ENCODE measurements at regions not wholly inside any gene's neighbourhood (a gene's known extent, or its start where the extent isn't known, plus 50 kb on each side); places are given as distances from the start of the nearest gene placed in this dataset.

DNA sequence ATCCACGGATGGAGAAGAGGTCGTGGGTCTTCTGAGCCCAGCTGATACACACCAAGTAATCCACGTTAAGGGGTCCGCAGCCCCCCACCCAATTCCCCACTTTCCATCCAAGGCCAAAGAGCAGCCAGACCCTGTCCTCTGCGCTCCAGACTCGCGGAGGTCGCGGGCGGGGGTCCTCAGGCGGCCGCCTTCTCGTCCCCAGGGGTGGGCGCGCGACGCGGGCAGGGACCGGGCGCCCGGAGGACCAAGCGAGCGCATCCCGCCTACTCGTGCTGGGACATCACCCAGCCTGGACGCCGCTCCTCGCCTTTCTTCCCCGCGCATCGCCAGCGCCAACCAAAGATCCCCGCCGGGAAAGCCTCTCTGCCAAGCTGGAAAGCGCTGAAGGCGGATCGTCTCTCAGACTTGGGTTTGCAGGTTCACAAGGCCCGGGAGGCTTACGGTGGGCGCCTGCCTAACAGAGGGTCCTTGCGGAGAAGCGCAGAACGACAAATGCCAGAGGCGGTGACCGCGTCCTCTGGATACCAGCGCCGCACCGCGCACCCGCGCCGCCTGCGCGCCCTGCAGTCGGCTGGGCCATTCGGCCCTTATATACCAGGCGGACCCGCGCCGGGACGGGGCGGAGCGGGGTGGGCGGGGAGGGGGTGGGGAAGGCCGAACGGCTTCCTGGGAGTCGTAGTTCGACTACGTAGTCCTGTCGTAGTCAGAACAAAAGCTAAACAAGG, 471.6 kb downstream of the SOX9 start:
- intact Hi-C loops (cut with micrococcal nuclease) = loop anchor here (1.0 to 2.0 kb wide), 3 partner anchors 17 to 132 kb away; no protein-coding TSS in a partner anchor
- CTCF ChIA-PET = interaction anchor here (0.5 to 0.9 kb wide), 4 partner anchors 91 to 687 kb away, joined by 3 to 5 read pairs (median 3); no protein-coding TSS in a partner anchor
- Histone ChIP-seq H3K4me1 (ENCODE audit: insufficient read depth, low read length) (peaks cover 22% of the 10 kb centered on the region), H4K20me1 (ENCODE audit: low read length) (peaks cover 47% of the 10 kb centered on the region), H3F3A (ENCODE audit: low read length, unreplicated experiment) (peaks cover 8% of the 10 kb centered on the region), H3K4me3 (ENCODE audit: low read length) (peak overlapping the region; percentile 95), H3K4me2 (ENCODE audit: low read length) (peak overlapping the region; percentile 78), H3K9me3 (ENCODE audit: low read length) (no peaks in the 10 kb centered on the region), H2AFZ (ENCODE audit: low read length) (no peak overlapping the region), H3K9ac (ENCODE audit: low read length) (peak overlapping the region; percentile 95), H3K27ac (ENCODE audit: low read length) (peak overlapping the region; percentile 91), H3K36me3 (ENCODE audit: low read depth, low read length) (peaks cover 14% of the 10 kb centered on the region), H3K27me3 (ENCODE audit: low read length) (no peaks in the 10 kb centered on the region), H3K79me2 (ENCODE audit: low read length) (peaks cover 52% of the 10 kb centered on the region), H3K9me2 (replicated peaks; ENCODE audit: low read length) (no peaks in the 10 kb centered on the region)
- POLR2A ChIA-PET (ENCODE audit: unreplicated experiment) = interaction anchor here (0.6 to 1.3 kb wide), 7 partner anchors 17 to 1418 kb away, joined by 3 to 9 read pairs (median 3); no protein-coding TSS in a partner anchor
- ATAC-seq (peak; percentile 66), DNase-seq (peak; percentile 95)
- TF ChIP-seq EZH2 (IDR thresholded peaks at IDR 0.05; ENCODE audit: low read length, unreplicated experiment) = no peak
- no peak for TF ChIP-seq EZH2phosphoT487 (IDR thresholded peaks at IDR 0.05; ENCODE audit: borderline replicate concordance, low read length)
- TF ChIP-seq, protein P1, sequence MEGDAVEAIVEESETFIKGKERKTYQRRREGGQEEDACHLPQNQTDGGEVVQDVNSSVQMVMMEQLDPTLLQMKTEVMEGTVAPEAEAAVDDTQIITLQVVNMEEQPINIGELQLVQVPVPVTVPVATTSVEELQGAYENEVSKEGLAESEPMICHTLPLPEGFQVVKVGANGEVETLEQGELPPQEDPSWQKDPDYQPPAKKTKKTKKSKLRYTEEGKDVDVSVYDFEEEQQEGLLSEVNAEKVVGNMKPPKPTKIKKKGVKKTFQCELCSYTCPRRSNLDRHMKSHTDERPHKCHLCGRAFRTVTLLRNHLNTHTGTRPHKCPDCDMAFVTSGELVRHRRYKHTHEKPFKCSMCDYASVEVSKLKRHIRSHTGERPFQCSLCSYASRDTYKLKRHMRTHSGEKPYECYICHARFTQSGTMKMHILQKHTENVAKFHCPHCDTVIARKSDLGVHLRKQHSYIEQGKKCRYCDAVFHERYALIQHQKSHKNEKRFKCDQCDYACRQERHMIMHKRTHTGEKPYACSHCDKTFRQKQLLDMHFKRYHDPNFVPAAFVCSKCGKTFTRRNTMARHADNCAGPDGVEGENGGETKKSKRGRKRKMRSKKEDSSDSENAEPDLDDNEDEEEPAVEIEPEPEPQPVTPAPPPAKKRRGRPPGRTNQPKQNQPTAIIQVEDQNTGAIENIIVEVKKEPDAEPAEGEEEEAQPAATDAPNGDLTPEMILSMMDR (conservative IDR thresholded peaks at IDR 0.05; ENCODE audit: low read depth, low read length) = no peak
- no TSS peak for BruUV-seq (replicated peaks)

DNA sequence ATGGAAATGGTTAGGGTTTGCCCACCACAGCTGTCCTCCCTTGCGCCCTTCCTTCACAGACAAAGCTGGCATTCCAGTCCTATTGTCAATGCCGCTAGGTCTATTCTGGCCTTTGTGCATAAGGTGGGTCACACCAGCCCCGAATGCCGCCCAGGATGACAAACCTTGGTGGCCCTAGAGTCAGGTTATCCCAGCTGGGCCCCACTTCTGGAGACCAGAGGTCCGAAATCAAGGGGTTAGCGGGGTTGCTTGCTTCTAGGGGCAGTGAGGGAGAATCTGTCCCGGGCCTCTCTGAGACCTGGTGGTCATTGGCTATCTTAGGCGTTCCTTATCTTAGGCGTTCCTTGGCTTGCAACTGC, 472.1 kb downstream of the SOX9 start:
- no peak overlapping the region for H3K27ac ChIP-seq (ENCODE audit: low read length)
- peaks cover 8% of the 10 kb centered on the region for H3F3A ChIP-seq (ENCODE audit: low read length, unreplicated experiment)
- H3K4me3 ChIP-seq (ENCODE audit: low read length) = no peak overlapping the region
- BruUV-seq (replicated peaks) = no TSS peak
- peaks cover 17% of the 10 kb centered on the region for H3K4me1 ChIP-seq (ENCODE audit: insufficient read depth, low read length)
- no peak overlapping the region for H3K9ac ChIP-seq (ENCODE audit: low read length)
- ATAC-seq = no peak
- H3K27me3 ChIP-seq (ENCODE audit: low read length) = no peaks in the 10 kb centered on the region
- CTCF ChIA-PET = interaction anchor here (0.5 to 0.6 kb wide), 2 partner anchors 570 to 686 kb away, joined by 3 read pairs; no protein-coding TSS in a partner anchor
- no peaks in the 10 kb centered on the region for H3K9me3 ChIP-seq (ENCODE audit: low read length)
- intact Hi-C loops (cut with micrococcal nuclease) = loop anchor here (1.0 to 2.0 kb wide), 3 partner anchors 16 to 132 kb away; no protein-coding TSS in a partner anchor
- POLR2A ChIA-PET (ENCODE audit: unreplicated experiment) = interaction anchor here (0.6 to 1.3 kb wide), 6 partner anchors 17 to 1418 kb away, joined by 3 to 9 read pairs (median 3); no protein-coding TSS in a partner anchor
- peak overlapping the region; percentile 10; the same call in 1 of the 2 replicates for H2AFZ ChIP-seq (ENCODE audit: low read length)
- peaks cover 8% of the 10 kb centered on the region for H3K36me3 ChIP-seq (ENCODE audit: low read depth, low read length)
- TF ChIP-seq EZH2 (IDR thresholded peaks at IDR 0.05; ENCODE audit: low read length, unreplicated experiment) (no peak), EZH2phosphoT487 (IDR thresholded peaks at IDR 0.05; ENCODE audit: borderline replicate concordance, low read length) (no peak)
- TF ChIP-seq, protein P1 (conservative IDR thresholded peaks at IDR 0.05; ENCODE audit: low read depth, low read length) = no peak
- peaks cover 46% of the 10 kb centered on the region for H3K79me2 ChIP-seq (ENCODE audit: low read length)
- H4K20me1 ChIP-seq (ENCODE audit: low read length) = peaks cover 42% of the 10 kb centered on the region
- no peak for DNase-seq
- peak overlapping the region; percentile 50 for H3K4me2 ChIP-seq (ENCODE audit: low read length)
- H3K9me2 ChIP-seq (replicated peaks; ENCODE audit: low read length) = no peaks in the 10 kb centered on the region

DNA sequence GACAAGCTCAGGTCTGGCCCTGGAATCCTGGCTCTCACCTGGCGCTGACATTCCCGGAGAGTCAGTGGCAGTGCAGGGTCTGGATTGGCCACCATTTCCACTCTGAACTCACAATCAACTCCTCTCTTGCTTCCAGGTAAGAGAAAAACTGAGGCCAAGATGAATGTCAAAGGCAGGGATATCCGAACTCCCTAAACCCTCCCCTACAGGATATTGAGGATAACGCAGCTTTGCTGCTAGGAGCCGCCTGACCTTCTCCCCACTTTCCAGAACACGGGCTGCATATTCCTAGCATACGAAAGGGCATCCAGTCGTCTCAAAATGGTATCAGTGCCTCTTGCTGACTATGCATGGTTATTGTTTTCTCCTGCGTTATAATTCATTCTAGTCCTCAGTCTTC, 473.4 kb downstream of the SOX9 start:
- ChIA-PET POLR2A (ENCODE audit: unreplicated experiment) (no interaction called here), CTCF (no interaction called here)
- no peaks in the 10 kb centered on the region for H3K9me3 ChIP-seq (ENCODE audit: low read length)
- H3K36me3 ChIP-seq (ENCODE audit: low read depth, low read length) = peaks cover 3% of the 10 kb centered on the region; the same call in 1 of the 2 replicates
- no peak overlapping the region for H3K4me2 ChIP-seq (ENCODE audit: low read length)
- H3K9ac ChIP-seq (ENCODE audit: low read length) = no peak overlapping the region
- H4K20me1 ChIP-seq (ENCODE audit: low read length) = peaks cover 31% of the 10 kb centered on the region
- H3K4me1 ChIP-seq (ENCODE audit: insufficient read depth, low read length) = peaks cover 5% of the 10 kb centered on the region
- H3K79me2 ChIP-seq (ENCODE audit: low read length) = peaks cover 33% of the 10 kb centered on the region
- intact Hi-C loops (cut with micrococcal nuclease) = no loop called here
- no peak overlapping the region for H2AFZ ChIP-seq (ENCODE audit: low read length)
- no peaks in the 10 kb centered on the region for H3K27me3 ChIP-seq (ENCODE audit: low read length)
- TF ChIP-seq EZH2phosphoT487 (IDR thresholded peaks at IDR 0.05; ENCODE audit: borderline replicate concordance, low read length) = no peak
- BruUV-seq (replicated peaks) = no TSS peak
- no peak for DNase-seq
- H3K4me3 ChIP-seq (ENCODE audit: low read length) = no peak overlapping the region
- peaks cover 4% of the 10 kb centered on the region for H3F3A ChIP-seq (ENCODE audit: low read length, unreplicated experiment)
- H3K9me2 ChIP-seq (replicated peaks; ENCODE audit: low read length) = no peaks in the 10 kb centered on the region
- ATAC-seq = no peak
- H3K27ac ChIP-seq (ENCODE audit: low read length) = no peak overlapping the region

Measured in PC-3 (cell line).